Calu3 (cell line): ENCODE measurements at regions not wholly inside any gene's neighbourhood (a gene's known extent, or its start where the extent isn't known, plus 50 kb on each side); places are given as distances from the start of the nearest gene placed in this dataset.
"Not testable (repeated sequence)": the region's sequence is repeated elsewhere in the genome, so short reads cannot be mapped to it uniquely, and the experiment has no call there.

Experiments
- BruUV-seq: library from RNA; stranded (reverse); fragments of 400-500 nt; replicated peaks from 2 replicates; lab custom pipeline; 2021; lab: Mats Ljungman, UMichigan
- CTCF ChIA-PET: fragments of 300-600 bp; sonication (Branson Sonifier 250); formaldehyde crosslinking; loops from one replicate; lab custom pipeline; 2022; ENCODE audit warnings: antibody characterized with exemption; lab: Charles Lee
- DNase-seq: peaks from one replicate; pipeline ENCODE4 v3.0.0; 2022
- H3K27ac Mint-ChIP-seq: one replicate; pipeline ENCODE4 v1.8.0; 2022; ENCODE audit warnings: mixed read lengths; ENCODE audit not compliant: unreplicated experiment
- H3K27me3 Mint-ChIP-seq: one replicate; pipeline ENCODE4 v1.8.0; 2022; ENCODE audit warnings: mixed read lengths; ENCODE audit not compliant: unreplicated experiment
- H3K36me3 Mint-ChIP-seq: one replicate; pipeline ENCODE4 v1.8.0; 2022; ENCODE audit warnings: mild to moderate bottlenecking, moderate library complexity, mixed read lengths; ENCODE audit not compliant: insufficient read depth, unreplicated experiment
- H3K4me1 Mint-ChIP-seq: one replicate; pipeline ENCODE4 v1.8.0; 2022; ENCODE audit warnings: mild to moderate bottlenecking, low read depth, mixed read lengths; ENCODE audit not compliant: unreplicated experiment
- H3K4me3 Mint-ChIP-seq: one replicate; pipeline ENCODE4 v1.8.0; 2022; ENCODE audit warnings: mild to moderate bottlenecking, low read depth, moderate library complexity, mixed read lengths; ENCODE audit not compliant: unreplicated experiment
- H3K9me3 Mint-ChIP-seq: one replicate; pipeline ENCODE4 v1.8.0; 2022; ENCODE audit warnings: low read depth, mixed read lengths; ENCODE audit not compliant: unreplicated experiment
- CTCF ChIP-seq: fragments of 200-600 bp; IDR thresholded peaks from one replicate; pipeline ENCODE4 v1.8.0; 2022; ENCODE audit warnings: antibody characterized with exemption; ENCODE audit not compliant: unreplicated experiment
- intact Hi-C: fragments of 100-400 bp; cut with micrococcal nuclease; formaldehyde crosslinking; loops from one replicate; pipeline ENCODE4 v1.10.0; 2022; ENCODE audit not compliant: unreplicated experiment

GRCh38 chr12:116664085-116664484, 73.8 kb downstream of the SPRING1 start:
- intact Hi-C loops: no loop called here
- Mint-ChIP-seq H3K27ac (no peak overlapping the region), H3K4me1 (peaks cover 21% of the 10 kb centered on the region), H3K27me3 (peaks cover 77% of the 10 kb centered on the region), H3K4me3 (no peak overlapping the region), H3K36me3 (no peaks in the 10 kb centered on the region), H3K9me3 (no peaks in the 10 kb centered on the region)
- TF ChIP-seq CTCF: no peak
- CTCF ChIA-PET: interaction anchor here (0.6 kb wide), 1 partner anchor 746 kb away, joined by 3 read pairs; no protein-coding TSS in a partner anchor
- no TSS peak for BruUV-seq
- DNase-seq: no peak

- Mint-ChIP-seq H3K4me3 (peak overlapping the region; percentile 44), H3K4me1 (peaks cover 32% of the 10 kb centered on the region), H3K9me3 (no peaks in the 10 kb centered on the region), H3K27me3 (peaks cover 91% of the 10 kb centered on the region), H3K36me3 (no peaks in the 10 kb centered on the region), H3K27ac (no peak overlapping the region)
- CTCF ChIA-PET: no interaction called here
- intact Hi-C loops: no loop called here
- BruUV-seq: no TSS peak
- no peak for DNase-seq
- no peak for TF ChIP-seq CTCF
These were observed 75.2 kb downstream of the SPRING1 start for GRCh38 chr12:116662612-116663144.

GRCh38 chr12:116661341-116661740, 76.5 kb downstream of the SPRING1 start:
- H3K9me3 Mint-ChIP-seq: no peaks in the 10 kb centered on the region
- H3K27me3 Mint-ChIP-seq: peaks cover 98% of the 10 kb centered on the region
- H3K4me1 Mint-ChIP-seq: peaks cover 32% of the 10 kb centered on the region
- CTCF ChIA-PET: no interaction called here
- no peaks in the 10 kb centered on the region for H3K36me3 Mint-ChIP-seq
- no peak for TF ChIP-seq CTCF
- no peak for DNase-seq
- H3K27ac Mint-ChIP-seq: no peak overlapping the region
- BruUV-seq: no TSS peak
- H3K4me3 Mint-ChIP-seq: no peak overlapping the region
- intact Hi-C loops: no loop called here

GRCh38 chr12:116660740-116661139, 77.1 kb downstream of the SPRING1 start:
- BruUV-seq, CTCF ChIA-PET, intact Hi-C loops, H3K27ac Mint-ChIP-seq, DNase-seq, H3K4me3 Mint-ChIP-seq, H3K36me3 Mint-ChIP-seq, H3K9me3 Mint-ChIP-seq: not testable (repeated sequence)
- Mint-ChIP-seq H3K4me1 (peaks cover 32% of the 10 kb centered on the region), H3K27me3 (peaks cover 98% of the 10 kb centered on the region)

GRCh38 chr12:116659771-116660481, 77.9 kb downstream of the SPRING1 start:
- Mint-ChIP-seq H3K36me3 (no peaks in the 10 kb centered on the region), H3K27ac (no peak overlapping the region), H3K4me3 (no peak overlapping the region), H3K27me3 (peaks cover 98% of the 10 kb centered on the region), H3K4me1 (peaks cover 32% of the 10 kb centered on the region), H3K9me3 (no peaks in the 10 kb centered on the region)
- no peak for TF ChIP-seq CTCF
- no TSS peak for BruUV-seq
- intact Hi-C loops: no loop called here
- CTCF ChIA-PET: no interaction called here
- DNase-seq: no peak
